GM20000 (cell line): ENCODE measurements at regions not wholly inside any gene's neighbourhood (a gene's known extent, or its start where the extent isn't known, plus 50 kb on each side); places are given as distances from the start of the nearest gene placed in this dataset.
A peak's percentile ranks its signal among the peaks of the same experiment; 100 is the strongest.

Experiments
- DNase-seq: peaks from one replicate; pipeline ENCODE4 v3.0.0; 2012; ENCODE audit warnings: low spot score
- CTCF ChIP-seq: IDR thresholded peaks from 2 replicates; pipeline ENCODE4 v1.5.1; 2012; ENCODE audit warnings: mild to moderate bottlenecking, control low read depth; ENCODE audit errors: extremely low read depth, missing control alignments

- DNase-seq: no peak
These were observed 240.3 kb upstream of the PEX5L start for GRCh38 chr3:180277041-180277440.

GRCh38 chr3:180278583-180279188 is 241.9 kb upstream of the PEX5L start:
- no peak for TF ChIP-seq CTCF
- DNase-seq: peak; percentile 43

More at GRCh38 chr3:180277041-180277440, 240.3 kb upstream of the PEX5L start:
- TF ChIP-seq CTCF: no peak

- no peak for DNase-seq
- TF ChIP-seq CTCF: no peak
These were observed 243.8 kb upstream of the PEX5L start for GRCh38 chr3:180280555-180280954.

GRCh38 chr3:180282386-180282785 is 245.6 kb upstream of the PEX5L start:
- TF ChIP-seq CTCF: no peak
- DNase-seq: no peak

GRCh38 chr3:180283251-180283650 is 246.5 kb upstream of the PEX5L start:
- no peak for TF ChIP-seq CTCF
- no peak for DNase-seq

- TF ChIP-seq CTCF: no peak
- DNase-seq: no peak
These were observed 247.8 kb upstream of the PEX5L start for GRCh38 chr3:180284331-180285110.

GRCh38 chr3:180287703-180288102 is 251.0 kb upstream of the PEX5L start:
- no peak for TF ChIP-seq CTCF
- no peak for DNase-seq
